Astrocyte of the spinal cord (primary cell): ENCODE measurements at regions not wholly inside any gene's neighbourhood (a gene's known extent, or its start where the extent isn't known, plus 50 kb on each side); places are given as distances from the start of the nearest gene placed in this dataset.

ENCODE experiments used
- DNase-seq: peaks from one replicate; pipeline ENCODE4 v3.0.0; 2011; ENCODE audit warnings: low read depth, low spot score
- H3K4me3 ChIP-seq: 2 replicates; pipeline ENCODE4 v1.5.1; 2011; ENCODE audit warnings: low read depth, mild to moderate bottlenecking, low read length, moderate library complexity
- in situ Hi-C: cut with HindIII; loops from 2 replicates; pipeline ENCODE4 v1.10.0; 2017; ENCODE audit warnings: low sequenced_read_pairs
- TF ChIP-seq, protein P1 (sequence below): IDR thresholded peaks from 2 replicates; pipeline ENCODE4 v1.5.1; 2012; ENCODE audit warnings: low read depth, mild to moderate bottlenecking, low read length, inconsistent platforms

GRCh38 chr5:82862711-82863110 lies 214.5 kb downstream of the TMEM167A start:
- TF ChIP-seq, protein P1, sequence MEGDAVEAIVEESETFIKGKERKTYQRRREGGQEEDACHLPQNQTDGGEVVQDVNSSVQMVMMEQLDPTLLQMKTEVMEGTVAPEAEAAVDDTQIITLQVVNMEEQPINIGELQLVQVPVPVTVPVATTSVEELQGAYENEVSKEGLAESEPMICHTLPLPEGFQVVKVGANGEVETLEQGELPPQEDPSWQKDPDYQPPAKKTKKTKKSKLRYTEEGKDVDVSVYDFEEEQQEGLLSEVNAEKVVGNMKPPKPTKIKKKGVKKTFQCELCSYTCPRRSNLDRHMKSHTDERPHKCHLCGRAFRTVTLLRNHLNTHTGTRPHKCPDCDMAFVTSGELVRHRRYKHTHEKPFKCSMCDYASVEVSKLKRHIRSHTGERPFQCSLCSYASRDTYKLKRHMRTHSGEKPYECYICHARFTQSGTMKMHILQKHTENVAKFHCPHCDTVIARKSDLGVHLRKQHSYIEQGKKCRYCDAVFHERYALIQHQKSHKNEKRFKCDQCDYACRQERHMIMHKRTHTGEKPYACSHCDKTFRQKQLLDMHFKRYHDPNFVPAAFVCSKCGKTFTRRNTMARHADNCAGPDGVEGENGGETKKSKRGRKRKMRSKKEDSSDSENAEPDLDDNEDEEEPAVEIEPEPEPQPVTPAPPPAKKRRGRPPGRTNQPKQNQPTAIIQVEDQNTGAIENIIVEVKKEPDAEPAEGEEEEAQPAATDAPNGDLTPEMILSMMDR, result no peak
- in situ Hi-C loops, result no loop called here
- no peak overlapping the region for H3K4me3 ChIP-seq
- DNase-seq, result no peak

DNA sequence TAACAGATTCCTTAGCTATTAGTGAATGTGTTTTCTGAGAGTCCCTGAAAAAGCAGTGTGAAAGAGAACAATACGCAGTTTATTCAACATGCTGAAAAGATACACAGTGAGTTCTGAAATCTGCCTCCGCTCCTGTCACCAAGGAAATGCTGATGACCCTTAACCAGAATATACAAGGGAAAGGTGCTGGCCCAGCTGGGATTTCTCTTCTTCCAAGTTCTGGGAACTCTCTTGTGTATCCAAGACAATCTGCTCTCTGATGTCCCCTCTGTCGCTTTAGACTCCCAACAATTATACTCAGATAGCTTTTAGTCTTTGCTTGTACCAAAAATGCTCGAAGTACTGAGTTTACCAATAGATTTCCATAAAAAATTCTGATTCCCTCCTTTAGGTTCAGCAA lies 214.9 kb downstream of the TMEM167A start:
- TF ChIP-seq, protein P1, result no peak
- in situ Hi-C loops, result no loop called here
- no peak overlapping the region for H3K4me3 ChIP-seq
- no peak for DNase-seq

GRCh38 chr5:82861701-82862100 lies 215.5 kb downstream of the TMEM167A start:
- H3K4me3 ChIP-seq, result no peak overlapping the region
- DNase-seq, result no peak
- TF ChIP-seq, protein P1, result no peak
- in situ Hi-C loops, result no loop called here

DNA sequence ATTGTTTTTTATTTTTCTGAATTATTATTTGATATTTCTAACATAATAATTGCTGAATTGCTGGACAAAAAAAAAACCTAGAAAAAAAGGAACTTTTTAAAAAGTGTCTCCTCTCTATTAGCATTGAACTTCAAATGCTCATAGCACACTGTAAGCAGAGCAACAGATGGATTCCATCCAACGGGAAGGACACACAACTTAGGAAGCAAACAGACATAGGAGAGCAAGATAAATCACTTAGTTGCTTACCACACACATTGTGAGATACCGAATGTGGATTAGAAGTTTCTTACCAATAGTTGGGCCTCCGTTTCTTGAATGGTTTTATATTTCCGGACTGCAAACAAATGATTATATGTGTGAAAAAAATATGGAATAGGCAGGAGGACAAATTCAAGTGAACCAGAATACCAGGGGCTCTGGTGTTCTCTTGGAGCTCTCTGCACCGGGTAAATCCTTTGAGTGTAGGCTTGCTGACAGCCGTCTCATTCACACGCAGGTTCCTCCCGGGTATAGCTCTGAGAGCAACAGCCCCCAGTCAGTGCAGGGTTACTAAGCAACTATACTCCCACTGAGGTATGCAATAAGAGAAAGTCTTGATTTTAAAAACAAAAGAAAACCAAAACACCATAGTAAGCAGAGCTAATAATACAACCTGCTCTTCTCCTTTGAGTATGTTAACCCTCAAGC lies 217.6 kb downstream of the TMEM167A start:
- no peak overlapping the region for H3K4me3 ChIP-seq
- TF ChIP-seq, protein P1, result no peak
- in situ Hi-C loops, result no loop called here
- no peak for DNase-seq

GRCh38 chr5:82858151-82859025 lies 218.8 kb downstream of the TMEM167A start:
- in situ Hi-C loops, result no loop called here
- DNase-seq, result no peak
- H3K4me3 ChIP-seq, result no peak overlapping the region
- TF ChIP-seq, protein P1, result no peak

DNA sequence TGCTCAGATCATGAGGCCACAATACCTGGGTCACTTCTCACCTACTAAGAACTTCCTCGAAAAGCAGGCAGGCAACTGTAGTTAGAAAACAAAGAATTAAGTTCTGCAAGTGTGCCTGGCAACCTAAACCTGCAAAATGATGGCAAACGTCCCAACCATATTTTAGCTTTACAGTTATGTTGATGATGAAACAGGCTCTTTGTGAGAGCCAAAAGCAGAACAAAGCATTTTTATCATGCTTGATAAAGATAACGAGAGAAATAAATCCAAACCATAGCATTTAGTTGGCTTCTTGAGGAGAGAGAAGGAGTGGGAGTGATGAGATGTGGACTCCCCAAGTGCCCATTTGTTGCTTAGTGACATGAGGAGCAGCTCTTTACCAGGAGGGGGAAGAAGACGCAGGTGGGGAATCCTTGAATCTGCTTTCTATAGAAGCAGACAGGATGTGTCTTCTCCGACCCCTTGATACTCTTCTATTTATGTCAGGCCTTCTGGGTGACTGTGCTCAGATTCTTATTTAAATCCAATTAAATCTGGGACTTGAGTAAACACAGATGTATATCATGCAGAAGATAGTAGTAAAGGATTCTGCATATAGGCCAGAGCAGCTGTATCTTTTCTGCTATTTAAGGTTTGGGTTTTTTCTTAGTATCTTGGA lies 221.2 kb downstream of the TMEM167A start:
- no peak for DNase-seq
- no peak overlapping the region for H3K4me3 ChIP-seq
- in situ Hi-C loops, result no loop called here
- TF ChIP-seq, protein P1, result no peak
